HepG2 (cell line): ENCODE measurements at regions not wholly inside any gene's neighbourhood (a gene's known extent, or its start where the extent isn't known, plus 50 kb on each side); places are given as distances from the start of the nearest gene placed in this dataset.

Experiments
- ATAC-seq: fragments of 200-7000 bp; cut with Tn5 transposase; 3 replicates; pipeline ENCODE4 v1.9.1; 2020; ENCODE audit warnings: mild to moderate bottlenecking, moderate library complexity
- BruUV-seq: library from RNA; stranded (reverse); fragments of 400-500 nt; replicated peaks from 2 replicates; lab custom pipeline; 2021; lab: Mats Ljungman, UMichigan
- CTCF ChIA-PET: fragments of 300-600 bp; formaldehyde crosslinking; extraction: SDS; loops from one replicate; lab custom pipeline; 2021; ENCODE audit warnings: low total read pairs, inconsistent platforms, low intra/inter-chr PET ratio; lab: Yijun Ruan, JAX
- POLR2A ChIA-PET: fragments of 350-600 bp; sonication (Branson Sonifier 250); formaldehyde crosslinking; loops from one replicate; lab custom pipeline; 2020; ENCODE audit warnings: antibody characterized with exemption, inconsistent platforms; lab: Yijun Ruan, JAX
- DNase-seq: peaks from one replicate; pipeline ENCODE4 v3.0.0-alpha.2; 2015; ENCODE audit warnings: low spot score
- FAIRE-seq: peaks from 3 replicates; lab custom pipeline; 2011; peaks lifted over from hg19 to GRCh38; lab: Jason Lieb, UNC
- H2AFZ ChIP-seq: one replicate; pipeline ENCODE4 v1.6.1; 2011; ENCODE audit warnings: low read length, inconsistent platforms
- H3K27ac ChIP-seq: fragments of 300-600 bp; 3 replicates; pipeline ENCODE4 v1.8.0; 2011; ENCODE audit warnings: mixed run types, mild to moderate bottlenecking, mixed read lengths, low read length, inconsistent platforms; ENCODE audit not compliant: insufficient read depth; ENCODE audit errors: extremely low read length
- H3K27me3 ChIP-seq, 2 experiments: fragments of 200-600 bp in 1 of 2; 2 replicates in 1 of 2; 3 replicates in 1 of 2; pipeline versions ENCODE4 v1.6.0 to v1.8.0; 2011; ENCODE audit warnings: low read length in 2 of 2, mild to moderate bottlenecking in 2 of 2, moderate library complexity in 2 of 2, inconsistent platforms in 1 of 2; ENCODE audit not compliant: insufficient read depth in 2 of 2, control insufficient read depth in 1 of 2
- H3K36me3 ChIP-seq, 2 experiments: fragments of 200-600 bp in 1 of 2; replicated peaks in 1 of 2; 2 replicates in 1 of 2; 3 replicates in 1 of 2; pipeline versions ENCODE4 v1.5.1 to v1.8.0; 2011; ENCODE audit warnings: low read length in 2 of 2, inconsistent platforms in 1 of 2; ENCODE audit not compliant: insufficient read depth in 2 of 2, control insufficient read depth in 1 of 2
- H3K4me1 ChIP-seq: 2 replicates; pipeline ENCODE4 v1.5.1; 2012; ENCODE audit warnings: low read length, inconsistent platforms; ENCODE audit not compliant: insufficient read depth
- H3K4me2 ChIP-seq: 2 replicates; pipeline ENCODE4 v1.6.0; 2011; ENCODE audit warnings: low read depth, low read length, inconsistent platforms
- H3K4me3 ChIP-seq, 3 experiments: fragments of 200-600 bp in 1 of 3; sonication (generic), shearing (Covaris generic) in 1 of 3; replicated peaks in 1 of 3; 2 replicates each; pipeline ENCODE4 v1.5.1; 2011 to 2016; ENCODE audit warnings: low read length in 3 of 3, inconsistent platforms in 2 of 3, low read depth in 2 of 3, mild to moderate bottlenecking in 2 of 3, control low read depth in 1 of 3, mixed read lengths in 1 of 3; ENCODE audit not compliant: insufficient read depth in 1 of 3
- H3K79me2 ChIP-seq: one replicate; pipeline ENCODE4 v1.6.1; 2011; ENCODE audit warnings: low read length, inconsistent platforms; ENCODE audit not compliant: insufficient read depth
- H3K9ac ChIP-seq: 2 replicates; pipeline ENCODE4 v1.6.0; 2011; ENCODE audit warnings: mild to moderate bottlenecking, low read depth, low read length, inconsistent platforms; ENCODE audit not compliant: insufficient read depth
- H3K9me3 ChIP-seq: 2 replicates; pipeline ENCODE4 v1.5.1; 2012; ENCODE audit warnings: mild to moderate bottlenecking, low read length
- H4K20me1 ChIP-seq: 2 replicates; pipeline ENCODE4 v1.6.0; 2011; ENCODE audit warnings: inconsistent platforms, mild to moderate bottlenecking, low read length, moderate library complexity; ENCODE audit not compliant: insufficient read depth
- FUBP1 ChIP-seq: sonication (generic); formaldehyde crosslinking; IDR thresholded peaks from 2 replicates; pipeline ENCODE4 v1.5.1; 2020; ENCODE audit warnings: missing genetic modification reagents, mild to moderate bottlenecking, borderline replicate concordance
- HNRNPUL1 ChIP-seq: fragments of 200-400 bp; formaldehyde crosslinking; IDR thresholded peaks from 2 replicates; pipeline ENCODE4 v1.6.1; 2017; ENCODE audit warnings: low read depth, mild to moderate bottlenecking, low read length, moderate library complexity
- KDM5A ChIP-seq: fragments of 200-600 bp; sonication (generic); IDR thresholded peaks from 2 replicates; pipeline ENCODE4 v1.7.0; 2018; ENCODE audit warnings: antibody characterized with exemption, mild to moderate bottlenecking, low read length, borderline replicate concordance
- MXI1 ChIP-seq: IDR thresholded peaks from 3 replicates; pipeline ENCODE4 v1.6.1; 2012; ENCODE audit warnings: low read depth, low read length, inconsistent platforms, borderline replicate concordance
- RXRB ChIP-seq: IDR thresholded peaks from 2 replicates; pipeline ENCODE4 v1.6.1; 2016; ENCODE audit warnings: borderline replicate concordance, missing genetic modification reagents, missing compliant biosample characterization
- SMYD3 ChIP-seq: sonication (generic); formaldehyde crosslinking; IDR thresholded peaks from 2 replicates; pipeline ENCODE4 v1.8.1; 2023; ENCODE audit warnings: mild to moderate bottlenecking, missing genetic modification reagents
- TCF7 ChIP-seq: sonication (generic); IDR thresholded peaks from 2 replicates; pipeline ENCODE4 v1.6.1; 2016; ENCODE audit warnings: antibody characterized with exemption, low read depth
- TP53 ChIP-seq: sonication (generic); formaldehyde crosslinking; conservative IDR thresholded peaks from 2 replicates; pipeline ENCODE4 v1.4.0; 2020; ENCODE audit warnings: missing genetic modification reagents
- ZFP36L1 ChIP-seq: sonication (generic); formaldehyde crosslinking; IDR thresholded peaks from 2 replicates; pipeline ENCODE4 v1.8.0; 2022; ENCODE audit warnings: mild to moderate bottlenecking, missing genetic modification reagents, moderate library complexity
- ZNF101 ChIP-seq: sonication (generic); formaldehyde crosslinking; IDR thresholded peaks from 2 replicates; pipeline ENCODE4 v1.4.0; 2020; ENCODE audit warnings: mild to moderate bottlenecking, low read depth, missing genetic modification reagents, borderline replicate concordance
- ZNF569 ChIP-seq: sonication (generic); formaldehyde crosslinking; IDR thresholded peaks from 2 replicates; pipeline ENCODE4 v1.5.0; 2020; ENCODE audit warnings: mild to moderate bottlenecking, missing genetic modification reagents, moderate library complexity, borderline replicate concordance
- ZNF614 ChIP-seq: IDR thresholded peaks from 2 replicates; pipeline ENCODE4 v1.6.1; 2018; ENCODE audit warnings: missing biosample characterization, missing genetic modification reagents, inconsistent platforms, borderline replicate concordance
- ZNF660 ChIP-seq: sonication (generic); formaldehyde crosslinking; IDR thresholded peaks from 2 replicates; pipeline ENCODE4 v1.5.1; 2020; ENCODE audit warnings: mild to moderate bottlenecking, low read depth, missing genetic modification reagents, borderline replicate concordance
- WGBS: methylation state at CpG from one replicate; pipeline ENCODE4 v1.1.6; 2017; ENCODE audit warnings: low lambda C conversion rate; 5-methylcytosine and 5-hydroxymethylcytosine counted together
- in situ Hi-C: cut with HindIII; loops from 2 replicates; pipeline ENCODE4 v1.10.0; 2017; ENCODE audit warnings: low pct_unique_long_range_greater_than_20kb; ENCODE audit not compliant: extremely low pct_ligation_motif_present
- intact Hi-C: fragments of 100-400 bp; cut with micrococcal nuclease; formaldehyde crosslinking; loops from one replicate; pipeline ENCODE4 v1.10.0; 2022; ENCODE audit not compliant: unreplicated experiment
- TF ChIP-seq, protein P1 (sequence below), 2 experiments: sonication (generic) in 1 of 2; formaldehyde crosslinking in 1 of 2; IDR thresholded peaks; 2 replicates each; pipeline versions ENCODE4 v1.4.0 to v1.6.1; 2016 to 2020; ENCODE audit warnings: borderline replicate concordance in 1 of 2, low read depth in 1 of 2, mild to moderate bottlenecking in 1 of 2, missing genetic modification reagents in 1 of 2

DNA sequence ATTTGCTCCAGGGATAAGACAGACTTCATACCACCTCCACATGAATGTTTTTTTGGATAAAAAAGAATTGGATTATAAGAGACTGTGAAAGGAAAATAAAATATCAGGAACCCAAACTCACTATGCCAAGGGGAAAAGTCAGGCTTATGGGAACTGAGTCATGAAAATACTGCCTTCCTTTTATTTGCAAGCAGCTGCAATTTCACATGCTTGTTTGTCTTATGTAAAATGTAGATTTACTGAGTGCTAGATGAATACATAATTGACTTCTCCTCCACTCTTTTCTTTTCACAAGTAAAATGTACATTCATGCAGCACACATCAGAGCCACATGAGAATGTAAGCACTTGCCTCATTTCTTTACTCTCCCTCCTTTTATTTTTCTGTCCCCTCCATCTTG lies 940.8 kb upstream of the MBL2 start:
- H4K20me1 ChIP-seq = no peaks in the 10 kb centered on the region
- H3K79me2 ChIP-seq = no peaks in the 10 kb centered on the region
- TF ChIP-seq ZNF569 (CRISPR knock-in tag) (no peak), FUBP1 (no peak)
- no TSS peak for BruUV-seq
- in situ Hi-C loops (no loop called here), intact Hi-C loops (no loop called here)
- H3K4me2 ChIP-seq = no peak overlapping the region
- H3K9ac ChIP-seq = no peak overlapping the region
- H3K9me3 ChIP-seq = no peaks in the 10 kb centered on the region
- H2AFZ ChIP-seq = no peak overlapping the region
- H3K4me1 ChIP-seq = no peaks in the 10 kb centered on the region
- FAIRE-seq (no peak), ATAC-seq (no peak), DNase-seq (no peak)
- no peaks in the 10 kb centered on the region for H3K36me3 ChIP-seq
- ChIA-PET POLR2A (no interaction called here), CTCF (no interaction called here)
- H3K27ac ChIP-seq = no peak overlapping the region
- H3K27me3 ChIP-seq = no peaks in the 10 kb centered on the region
- H3K4me3 ChIP-seq = no peak overlapping the region

DNA sequence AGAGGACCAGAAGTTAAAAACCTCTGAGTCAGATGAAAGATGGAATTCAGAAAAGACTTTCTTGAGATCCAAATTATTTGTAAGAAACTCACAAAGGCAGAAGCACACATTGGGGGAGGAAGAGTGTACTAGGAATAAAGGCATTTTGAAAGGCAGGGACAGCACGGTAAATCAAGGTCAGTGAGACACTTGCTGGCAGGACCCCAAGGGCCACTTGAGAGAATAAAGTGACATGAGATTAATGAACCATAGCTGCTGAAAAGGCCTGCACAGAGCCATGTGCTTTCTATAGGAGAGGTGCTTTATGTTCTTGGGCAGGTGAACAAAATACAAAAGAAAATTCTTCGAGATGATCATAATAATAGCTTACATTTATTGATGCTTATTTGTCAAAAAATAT lies 929.9 kb upstream of the MBL2 start:
- FAIRE-seq (no peak), DNase-seq (no peak), ATAC-seq (no peak)
- POLR2A ChIA-PET = no interaction called here
- Histone ChIP-seq H3K9ac (no peak overlapping the region), H3K4me3 (no peak overlapping the region), H4K20me1 (no peaks in the 10 kb centered on the region), H3K36me3 (no peaks in the 10 kb centered on the region), H2AFZ (no peak overlapping the region), H3K9me3 (no peaks in the 10 kb centered on the region), H3K4me2 (no peak overlapping the region), H3K27ac (no peak overlapping the region), H3K27me3 (no peaks in the 10 kb centered on the region), H3K79me2 (no peaks in the 10 kb centered on the region), H3K4me1 (no peaks in the 10 kb centered on the region)
- in situ Hi-C loops = no loop called here
- 2% methylated on average over 2 of the region's 2 CpGs for WGBS
- CTCF ChIA-PET = no interaction called here
- intact Hi-C loops = no loop called here
- BruUV-seq = no TSS peak
- TF ChIP-seq HNRNPUL1 (no peak), ZFP36L1 (CRISPR knock-in tag) (no peak), RXRB (CRISPR knock-in tag) (no peak), TCF7 (no peak), SMYD3 (CRISPR knock-in tag) (no peak), KDM5A (no peak), ZNF614 (CRISPR knock-in tag) (no peak), TP53 (CRISPR knock-in tag) (no peak), MXI1 (no peak), ZNF101 (no peak), ZNF660 (CRISPR knock-in tag) (no peak)
- TF ChIP-seq, protein P1, sequence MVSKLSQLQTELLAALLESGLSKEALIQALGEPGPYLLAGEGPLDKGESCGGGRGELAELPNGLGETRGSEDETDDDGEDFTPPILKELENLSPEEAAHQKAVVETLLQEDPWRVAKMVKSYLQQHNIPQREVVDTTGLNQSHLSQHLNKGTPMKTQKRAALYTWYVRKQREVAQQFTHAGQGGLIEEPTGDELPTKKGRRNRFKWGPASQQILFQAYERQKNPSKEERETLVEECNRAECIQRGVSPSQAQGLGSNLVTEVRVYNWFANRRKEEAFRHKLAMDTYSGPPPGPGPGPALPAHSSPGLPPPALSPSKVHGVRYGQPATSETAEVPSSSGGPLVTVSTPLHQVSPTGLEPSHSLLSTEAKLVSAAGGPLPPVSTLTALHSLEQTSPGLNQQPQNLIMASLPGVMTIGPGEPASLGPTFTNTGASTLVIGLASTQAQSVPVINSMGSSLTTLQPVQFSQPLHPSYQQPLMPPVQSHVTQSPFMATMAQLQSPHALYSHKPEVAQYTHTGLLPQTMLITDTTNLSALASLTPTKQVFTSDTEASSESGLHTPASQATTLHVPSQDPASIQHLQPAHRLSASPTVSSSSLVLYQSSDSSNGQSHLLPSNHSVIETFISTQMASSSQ (IDR thresholded peaks at IDR 0.05; ENCODE audit: low read depth) = no peak
- TF ChIP-seq, protein P1 (CRISPR knock-in tag; IDR thresholded peaks at IDR 0.05; ENCODE audit: borderline replicate concordance) = no peak
